ENCODE measurements at regions not wholly inside any gene's neighbourhood (a gene's known extent, or its start where the extent isn't known, plus 50 kb on each side); places are given as distances from the start of the nearest gene placed in this dataset.

DNA sequence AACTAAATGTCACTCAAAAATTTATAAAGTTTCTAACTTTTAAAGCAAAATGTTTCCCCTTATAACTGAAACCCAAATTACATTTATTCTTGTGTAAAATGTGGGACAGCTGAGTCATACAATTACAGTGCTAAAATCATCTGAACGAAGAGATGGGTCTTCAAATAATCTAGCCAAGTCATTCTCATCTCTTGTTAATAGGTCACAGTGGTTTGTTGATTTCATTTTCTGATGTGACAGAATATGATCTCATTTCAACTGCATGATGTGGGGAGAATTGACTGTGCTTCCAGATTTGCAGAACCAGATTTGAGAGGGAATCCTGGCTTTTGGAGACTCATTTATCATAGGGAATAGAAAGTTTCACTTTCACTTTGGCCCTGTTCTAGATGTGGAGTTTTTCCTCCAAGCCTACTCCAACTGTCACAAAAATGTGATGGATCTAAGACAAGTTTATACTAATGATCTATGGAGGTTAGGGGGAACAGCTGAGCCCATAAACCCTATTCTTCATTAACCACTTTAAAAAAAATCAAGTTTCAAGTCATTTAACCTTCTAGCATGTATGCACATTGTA is 685.0 kb downstream of the PDCD6IP start:
- no peak for DNase-seq
- ATAC-seq: no peak
- TF ChIP-seq, protein P1, sequence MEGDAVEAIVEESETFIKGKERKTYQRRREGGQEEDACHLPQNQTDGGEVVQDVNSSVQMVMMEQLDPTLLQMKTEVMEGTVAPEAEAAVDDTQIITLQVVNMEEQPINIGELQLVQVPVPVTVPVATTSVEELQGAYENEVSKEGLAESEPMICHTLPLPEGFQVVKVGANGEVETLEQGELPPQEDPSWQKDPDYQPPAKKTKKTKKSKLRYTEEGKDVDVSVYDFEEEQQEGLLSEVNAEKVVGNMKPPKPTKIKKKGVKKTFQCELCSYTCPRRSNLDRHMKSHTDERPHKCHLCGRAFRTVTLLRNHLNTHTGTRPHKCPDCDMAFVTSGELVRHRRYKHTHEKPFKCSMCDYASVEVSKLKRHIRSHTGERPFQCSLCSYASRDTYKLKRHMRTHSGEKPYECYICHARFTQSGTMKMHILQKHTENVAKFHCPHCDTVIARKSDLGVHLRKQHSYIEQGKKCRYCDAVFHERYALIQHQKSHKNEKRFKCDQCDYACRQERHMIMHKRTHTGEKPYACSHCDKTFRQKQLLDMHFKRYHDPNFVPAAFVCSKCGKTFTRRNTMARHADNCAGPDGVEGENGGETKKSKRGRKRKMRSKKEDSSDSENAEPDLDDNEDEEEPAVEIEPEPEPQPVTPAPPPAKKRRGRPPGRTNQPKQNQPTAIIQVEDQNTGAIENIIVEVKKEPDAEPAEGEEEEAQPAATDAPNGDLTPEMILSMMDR (IDR thresholded peaks at IDR 0.05): no peak
- 60 to 67% methylated on average over 1 of the region's 1 CpG for WGBS, 2 donors
- Histone ChIP-seq H3K4me3 (peak overlapping the region in 5 of 10 donors; percentile 12 to 36 (median 18)), H3K27me3 (no peaks in the 10 kb centered on the region), H3K4me1 (no peaks in the 10 kb centered on the region), H3K9me3 (no peaks in the 10 kb centered on the region), H3K27ac (no peak overlapping the region), H3K36me3 (no peaks in the 10 kb centered on the region)
- intact Hi-C loops (cut with DNase I): no loop called here

DNA sequence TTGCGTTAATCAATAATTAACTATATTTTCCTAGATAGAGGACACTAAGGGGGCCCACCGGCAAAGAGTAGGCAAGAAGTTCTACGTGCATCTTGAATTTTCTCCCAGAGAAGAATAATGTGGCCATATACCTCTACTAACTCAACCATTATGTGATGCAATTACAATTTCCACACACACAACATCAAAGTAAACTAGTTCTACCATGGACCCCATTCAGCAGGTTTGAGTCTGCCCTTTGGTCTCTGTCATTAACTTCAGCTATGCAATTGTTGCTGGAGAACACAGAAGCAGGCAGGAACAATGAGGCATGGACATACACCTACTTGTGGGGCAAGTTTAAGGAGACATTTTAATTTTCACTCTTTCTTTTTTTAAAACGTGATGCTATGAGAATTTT is 705.9 kb downstream of the PDCD6IP start:
- TF ChIP-seq, protein P1 (IDR thresholded peaks at IDR 0.05): no peak
- intact Hi-C loops (cut with DNase I): no loop called here
- no peak overlapping the region for H3K4me3 ChIP-seq
- no peak overlapping the region for H3K27ac ChIP-seq
- H3K4me1 ChIP-seq: no peaks in the 10 kb centered on the region
- ATAC-seq (no peak), DNase-seq (no peak)
- no peaks in the 10 kb centered on the region for H3K36me3 ChIP-seq
- H3K9me3 ChIP-seq: no peaks in the 10 kb centered on the region
- H3K27me3 ChIP-seq: no peaks in the 10 kb centered on the region
- WGBS, 2 donors: 81 to 87% methylated on average over 4 of the region's 4 CpGs

DNA sequence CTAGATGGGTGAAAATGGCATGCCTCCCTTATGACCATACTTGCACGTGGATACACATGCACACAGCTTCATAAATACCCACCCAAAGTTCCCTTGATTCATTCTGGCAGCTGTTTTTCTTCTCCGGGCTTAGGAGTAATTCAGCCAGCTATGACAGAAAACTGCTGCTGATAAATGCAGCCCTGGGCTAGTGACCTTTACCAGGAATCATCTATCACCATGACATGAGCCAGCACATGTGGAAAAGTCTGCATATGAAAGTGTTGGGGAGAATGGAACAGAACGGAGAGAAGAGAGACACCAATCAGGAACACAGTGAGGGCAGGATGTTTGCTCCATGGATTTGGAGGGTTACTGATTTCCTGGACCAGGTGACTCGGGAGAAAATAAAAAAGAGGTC is 706.3 kb downstream of the PDCD6IP start:
- TF ChIP-seq, protein P1 (IDR thresholded peaks at IDR 0.05): no peak
- 18 to 29% methylated on average over 4 of the region's 4 CpGs for WGBS, 2 donors
- ATAC-seq (no peak), DNase-seq (no peak)
- no peak overlapping the region for H3K4me3 ChIP-seq
- no peaks in the 10 kb centered on the region for H3K36me3 ChIP-seq
- no peaks in the 10 kb centered on the region for H3K4me1 ChIP-seq
- H3K27ac ChIP-seq: no peak overlapping the region
- H3K27me3 ChIP-seq: no peaks in the 10 kb centered on the region
- no peaks in the 10 kb centered on the region for H3K9me3 ChIP-seq
- intact Hi-C loops (cut with DNase I): no loop called here

DNA sequence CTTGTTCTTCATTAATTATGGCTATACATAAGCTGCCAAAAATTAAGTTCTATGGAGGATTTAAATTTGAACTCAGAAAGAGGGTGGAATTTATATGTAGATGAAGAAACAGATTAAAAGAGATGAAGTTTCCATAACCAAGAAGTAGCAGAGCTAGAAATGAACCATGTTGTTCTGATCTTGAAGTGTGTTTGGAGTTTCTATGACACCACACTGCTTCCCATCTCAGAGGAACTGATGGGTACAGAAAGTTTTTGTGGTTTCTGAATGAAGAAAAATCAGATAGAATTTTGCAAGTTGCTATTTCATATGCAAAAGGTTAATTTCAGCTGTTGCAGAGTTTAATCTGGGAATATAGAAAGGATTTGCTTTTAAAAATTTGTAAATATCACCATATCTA is 710.3 kb downstream of the PDCD6IP start:
- intact Hi-C loops (cut with DNase I): no loop called here
- H3K4me3 ChIP-seq: no peak overlapping the region
- no peaks in the 10 kb centered on the region for H3K4me1 ChIP-seq
- TF ChIP-seq, protein P1 (IDR thresholded peaks at IDR 0.05): no peak
- H3K9me3 ChIP-seq: no peaks in the 10 kb centered on the region
- DNase-seq: no peak
- no peaks in the 10 kb centered on the region for H3K36me3 ChIP-seq
- H3K27ac ChIP-seq: no peak overlapping the region
- ATAC-seq: no peak
- H3K27me3 ChIP-seq: no peaks in the 10 kb centered on the region

Measured in heart right ventricle (tissue), 16 donors.